Right atrium auricular region (tissue), 2 donors: ENCODE measurements at regions not wholly inside any gene's neighbourhood (a gene's known extent, or its start where the extent isn't known, plus 50 kb on each side); places are given as distances from the start of the nearest gene placed in this dataset.
"Not testable (repeated sequence)": the region's sequence is repeated elsewhere in the genome, so short reads cannot be mapped to it uniquely, and the experiment has no call there.

ENCODE experiments used
- DNase-seq: peaks from one replicate; pipeline ENCODE4 v3.0.0-alpha.2; 2019; ENCODE audit warnings: low spot score
- H3K27ac ChIP-seq, 2 donors: fragments of 200-600 bp; sonication (generic); 1 replicate in 1 of 2; 2 replicates in 1 of 2; pipeline ENCODE4 v1.5.1; 2016 to 2019
- H3K27me3 ChIP-seq, 2 donors: fragments of 200-600 bp; sonication (generic); one replicate each; pipeline versions ENCODE4 v1.5.1 to v1.6.0; 2017 to 2019
- H3K36me3 ChIP-seq: fragments of 200-600 bp; sonication (generic); one replicate; pipeline ENCODE4 v1.5.1; 2016
- H3K4me1 ChIP-seq, 2 donors: fragments of 200-600 bp; sonication (generic); one replicate each; pipeline versions ENCODE4 v1.5.1 to v1.6.0; 2017 to 2019
- H3K4me3 ChIP-seq, 2 donors: fragments of 200-600 bp; sonication (generic); 1 replicate in 1 of 2; 2 replicates in 1 of 2; pipeline ENCODE4 v1.5.1; 2017 to 2019; ENCODE audit warnings: mild to moderate bottlenecking in 1 of 2, moderate library complexity in 1 of 2
- H3K9me3 ChIP-seq, 2 donors: fragments of 200-600 bp; sonication (generic); one replicate each; pipeline ENCODE4 v1.5.1; 2019
- TF ChIP-seq, protein P1 (sequence below), 2 donors: fragments of 200-600 bp; sonication (generic); IDR thresholded peaks; one replicate each; pipeline ENCODE4 v1.5.1; 2019; ENCODE audit warnings: antibody characterized with exemption in 2 of 2

DNA sequence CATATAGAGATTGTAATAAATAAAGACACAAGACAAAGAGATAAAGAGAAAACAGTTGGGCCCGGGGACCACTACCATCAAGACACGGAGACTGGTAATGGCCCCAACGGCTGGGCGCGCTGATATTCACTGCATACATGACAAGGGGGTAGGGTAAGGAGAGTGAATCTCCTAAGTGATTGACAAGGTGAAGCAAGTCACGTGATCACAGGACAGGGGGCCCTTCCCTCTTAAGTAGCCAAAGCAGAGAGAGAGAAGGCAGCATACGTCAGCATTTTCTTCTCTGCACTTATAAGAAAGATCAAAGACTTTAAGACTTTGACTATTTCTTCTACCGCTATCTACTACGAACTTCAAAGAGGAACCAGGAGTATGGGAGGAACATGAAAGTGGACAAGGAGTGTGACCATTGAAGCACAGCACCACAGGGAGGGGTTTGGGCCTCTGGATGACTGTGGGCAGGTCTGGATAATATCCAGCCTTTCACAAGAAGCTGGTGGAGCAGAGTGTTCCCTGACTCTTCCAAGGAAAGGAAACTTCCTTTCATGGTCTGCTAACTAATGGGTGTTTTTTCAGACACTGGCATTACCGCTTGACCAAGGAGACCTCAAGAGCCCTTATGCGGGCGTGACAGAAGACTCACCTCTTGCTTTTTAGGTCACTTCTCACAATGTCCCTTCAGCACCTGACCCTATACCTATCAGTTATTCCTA is 75.6 kb downstream of the MRPL39 start:
- not testable (repeated sequence) for H3K9me3 ChIP-seq, DNase-seq, H3K27ac ChIP-seq, H3K36me3 ChIP-seq, H3K4me1 ChIP-seq, H3K27me3 ChIP-seq, H3K4me3 ChIP-seq

GRCh38 chr21:25528515-25528914 is 78.8 kb downstream of the MRPL39 start:
- DNase-seq = no peak
- H3K4me3 ChIP-seq = no peak overlapping the region
- H3K9me3 ChIP-seq = no peaks in the 10 kb centered on the region
- H3K27ac ChIP-seq = no peak overlapping the region
- H3K27me3 ChIP-seq = no peaks in the 10 kb centered on the region
- H3K4me1 ChIP-seq = no peaks in the 10 kb centered on the region
- TF ChIP-seq, protein P1, sequence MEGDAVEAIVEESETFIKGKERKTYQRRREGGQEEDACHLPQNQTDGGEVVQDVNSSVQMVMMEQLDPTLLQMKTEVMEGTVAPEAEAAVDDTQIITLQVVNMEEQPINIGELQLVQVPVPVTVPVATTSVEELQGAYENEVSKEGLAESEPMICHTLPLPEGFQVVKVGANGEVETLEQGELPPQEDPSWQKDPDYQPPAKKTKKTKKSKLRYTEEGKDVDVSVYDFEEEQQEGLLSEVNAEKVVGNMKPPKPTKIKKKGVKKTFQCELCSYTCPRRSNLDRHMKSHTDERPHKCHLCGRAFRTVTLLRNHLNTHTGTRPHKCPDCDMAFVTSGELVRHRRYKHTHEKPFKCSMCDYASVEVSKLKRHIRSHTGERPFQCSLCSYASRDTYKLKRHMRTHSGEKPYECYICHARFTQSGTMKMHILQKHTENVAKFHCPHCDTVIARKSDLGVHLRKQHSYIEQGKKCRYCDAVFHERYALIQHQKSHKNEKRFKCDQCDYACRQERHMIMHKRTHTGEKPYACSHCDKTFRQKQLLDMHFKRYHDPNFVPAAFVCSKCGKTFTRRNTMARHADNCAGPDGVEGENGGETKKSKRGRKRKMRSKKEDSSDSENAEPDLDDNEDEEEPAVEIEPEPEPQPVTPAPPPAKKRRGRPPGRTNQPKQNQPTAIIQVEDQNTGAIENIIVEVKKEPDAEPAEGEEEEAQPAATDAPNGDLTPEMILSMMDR (IDR thresholded peaks at IDR 0.05) = no peak
- H3K36me3 ChIP-seq = no peaks in the 10 kb centered on the region

DNA sequence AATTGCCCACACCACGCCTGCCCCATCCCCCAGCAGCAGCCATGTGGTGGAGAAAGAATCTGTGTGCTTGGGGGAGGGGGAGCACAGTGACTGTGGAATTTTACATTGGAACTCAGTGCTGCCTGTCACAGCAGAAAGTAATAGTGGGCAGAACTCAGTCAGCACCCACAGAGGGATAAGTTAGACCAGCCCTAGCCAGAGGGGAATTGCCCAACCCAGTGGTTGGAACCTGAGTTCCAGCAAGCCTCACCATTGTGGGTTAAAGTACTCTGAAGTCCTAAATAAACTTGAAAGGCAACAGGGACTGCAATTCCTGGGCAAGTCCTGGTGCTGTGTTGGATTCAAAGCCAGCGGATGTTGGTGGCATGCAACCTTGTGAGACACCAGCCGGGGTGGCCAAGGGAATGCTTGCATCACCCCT is 88.8 kb downstream of the MRPL39 start:
- no peaks in the 10 kb centered on the region for H3K36me3 ChIP-seq
- H3K4me3 ChIP-seq = no peak overlapping the region
- H3K9me3 ChIP-seq = no peaks in the 10 kb centered on the region
- no peaks in the 10 kb centered on the region for H3K27me3 ChIP-seq
- no peak overlapping the region for H3K27ac ChIP-seq
- DNase-seq = no peak
- TF ChIP-seq, protein P1 (IDR thresholded peaks at IDR 0.05) = no peak
- no peaks in the 10 kb centered on the region for H3K4me1 ChIP-seq

GRCh38 chr21:25515484-25516405 is 91.5 kb downstream of the MRPL39 start:
- TF ChIP-seq, protein P1 (IDR thresholded peaks at IDR 0.05) = no peak
- H3K4me3 ChIP-seq = no peak overlapping the region
- no peak overlapping the region for H3K27ac ChIP-seq
- H3K27me3 ChIP-seq = no peaks in the 10 kb centered on the region
- H3K36me3 ChIP-seq = no peaks in the 10 kb centered on the region
- no peak for DNase-seq
- no peaks in the 10 kb centered on the region for H3K4me1 ChIP-seq
- H3K9me3 ChIP-seq = no peaks in the 10 kb centered on the region

- H3K36me3 ChIP-seq = no peaks in the 10 kb centered on the region
- TF ChIP-seq, protein P1 (IDR thresholded peaks at IDR 0.05) = no peak
- no peaks in the 10 kb centered on the region for H3K4me1 ChIP-seq
- no peak overlapping the region for H3K27ac ChIP-seq
- no peak for DNase-seq
- no peaks in the 10 kb centered on the region for H3K27me3 ChIP-seq
- H3K4me3 ChIP-seq = no peak overlapping the region
- no peaks in the 10 kb centered on the region for H3K9me3 ChIP-seq
These were observed 93.5 kb downstream of the MRPL39 start for GRCh38 chr21:25513810-25514209.
